Esophagus squamous epithelium (tissue), 5 donors: ENCODE measurements at regions not wholly inside any gene's neighbourhood (a gene's known extent, or its start where the extent isn't known, plus 50 kb on each side); places are given as distances from the start of the nearest gene placed in this dataset.
A peak's percentile ranks its signal among the peaks of the same experiment; 100 is the strongest.

Experiments used
- DNase-seq: peaks from one replicate; lab custom pipeline; 2025; lab: John Stamatoyannopoulos, UW
- H3K27ac ChIP-seq, 4 donors: fragments of 200-600 bp; sonication (generic); one replicate each; pipeline ENCODE4 v1.5.1; 2016 to 2019; ENCODE audit warnings: mild to moderate bottlenecking in 1 of 4
- H3K27me3 ChIP-seq, 4 donors: fragments of 200-600 bp; sonication (generic); 1 replicate in 3 of 4; 2 replicates in 1 of 4; pipeline versions ENCODE4 v1.5.1 to v1.6.0; 2017 to 2021; ENCODE audit warnings: antibody characterized with exemption in 1 of 4
- H3K36me3 ChIP-seq, 3 donors: fragments of 200-600 bp; sonication (generic); one replicate each; pipeline ENCODE4 v1.5.1; 2016 to 2019
- H3K4me1 ChIP-seq, 3 donors: fragments of 200-600 bp; sonication (generic); one replicate each; pipeline ENCODE4 v1.5.1; 2017 to 2019
- H3K4me3 ChIP-seq, 4 donors: fragments of 200-600 bp; sonication (generic); 1 replicate in 3 of 4; 2 replicates in 1 of 4; pipeline ENCODE4 v1.5.1; 2016 to 2019; ENCODE audit warnings: mild to moderate bottlenecking in 2 of 4, moderate library complexity in 1 of 4
- H3K9me3 ChIP-seq, 3 donors: fragments of 200-600 bp; sonication (generic); one replicate each; pipeline ENCODE4 v1.5.1; 2016 to 2019
- CTCF ChIP-seq, 6 experiments: fragments of 450-650 bp in 4 of 6; fragments of 200-600 bp in 2 of 6; sonication (generic) in 2 of 6; IDR thresholded peaks; one replicate each; pipeline ENCODE4 v1.5.1; 2016 to 2019; ENCODE audit warnings: antibody characterized with exemption in 6 of 6, mild to moderate bottlenecking in 4 of 6, moderate library complexity in 4 of 6
- POLR2A ChIP-seq, 4 donors: fragments of 450-650 bp; IDR thresholded peaks; one replicate each; pipeline ENCODE4 v1.6.1; 2017; ENCODE audit warnings: antibody characterized with exemption in 4 of 4, mild to moderate bottlenecking in 4 of 4, moderate library complexity in 3 of 4
- WGBS, 2 donors: methylation state at CpG; one replicate each; pipeline ENCODE4 v1.1.5; 2018; 5-methylcytosine and 5-hydroxymethylcytosine counted together
- intact Hi-C: fragments of 100-400 bp; cut with DNase I; formaldehyde crosslinking; loops from one replicate; pipeline ENCODE4 v1.15.0; 2022
- donor health status: DM: yes; HTN: yes; CAD: no.

DNA sequence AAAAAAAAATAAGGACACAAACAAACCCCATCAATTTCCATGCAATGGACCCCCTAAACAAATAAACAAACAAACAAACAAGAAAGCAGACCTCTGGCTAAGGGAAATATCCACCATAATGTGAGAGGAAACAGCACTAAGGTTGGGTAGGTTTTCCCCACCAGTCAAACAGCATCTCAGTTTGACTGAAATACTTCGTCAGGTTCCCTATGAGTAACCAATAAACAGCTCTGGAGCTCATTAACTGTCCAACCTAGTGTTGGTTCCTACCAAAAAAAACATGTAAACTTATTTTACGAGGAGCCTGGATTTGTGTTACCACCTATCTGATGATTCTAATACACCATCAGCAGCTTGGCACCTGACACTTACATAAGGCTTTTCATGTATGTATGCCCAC, 198.5 kb upstream of the TARS1 start:
- Histone ChIP-seq H3K4me3 (no peak overlapping the region), H3K27me3 (no peaks in the 10 kb centered on the region), H3K27ac (no peak overlapping the region), H3K4me1 (peaks cover 0 to 3% (median 0%) of the 10 kb centered on the region in 3 donors), H3K9me3 (no peaks in the 10 kb centered on the region), H3K36me3 (no peaks in the 10 kb centered on the region)
- no peak for TF ChIP-seq CTCF (IDR thresholded peaks at IDR 0.05)
- no peak for TF ChIP-seq POLR2A (IDR thresholded peaks at IDR 0.05)
- 89 to 94% methylated on average over 2 of the region's 2 CpGs for WGBS, 2 donors
- intact Hi-C loops = no loop called here
- DNase-seq = no peak

- Histone ChIP-seq H3K4me3 (no peak overlapping the region), H3K9me3 (no peaks in the 10 kb centered on the region), H3K4me1 (peaks cover 0 to 3% (median 0%) of the 10 kb centered on the region in 3 donors), H3K27ac (no peak overlapping the region), H3K36me3 (no peaks in the 10 kb centered on the region), H3K27me3 (no peaks in the 10 kb centered on the region)
- DNase-seq = no peak
- TF ChIP-seq CTCF (IDR thresholded peaks at IDR 0.05) (no peak), POLR2A (IDR thresholded peaks at IDR 0.05) (no peak)
- intact Hi-C loops = no loop called here
- WGBS, 2 donors = 72 to 77% methylated on average over 4 of the region's 4 CpGs
These were observed 196.2 kb upstream of the TARS1 start for GRCh38 chr5:33244441-33245150.

DNA sequence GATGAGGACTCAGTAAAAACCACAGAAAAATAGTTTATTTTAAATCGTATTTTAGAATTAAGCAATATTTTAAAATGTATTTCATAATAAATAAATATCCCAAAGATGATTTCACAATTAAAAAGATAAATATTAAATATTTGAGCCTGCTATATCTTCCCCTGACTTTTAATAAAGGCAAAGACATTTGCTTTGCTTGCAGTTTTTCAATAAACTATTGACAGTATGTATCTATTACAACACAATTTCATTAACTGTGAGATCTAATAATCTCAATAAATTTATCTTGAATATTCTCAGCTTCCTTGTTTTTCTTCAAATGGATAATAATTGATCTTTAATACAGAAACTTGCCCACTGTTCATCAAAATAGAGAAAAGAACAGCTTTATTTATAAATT, 186.2 kb upstream of the TARS1 start:
- intact Hi-C loops = no loop called here
- no peak for DNase-seq
- H3K27me3 ChIP-seq = no peaks in the 10 kb centered on the region
- H3K4me1 ChIP-seq = peaks cover 0 to 5% (median 4%) of the 10 kb centered on the region in 3 donors
- TF ChIP-seq CTCF (IDR thresholded peaks at IDR 0.05) (no peak), POLR2A (IDR thresholded peaks at IDR 0.05) (no peak)
- WGBS, 2 donors = 77 to 91% methylated on average over 1 of the region's 1 CpG
- no peak overlapping the region for H3K4me3 ChIP-seq
- H3K9me3 ChIP-seq = no peaks in the 10 kb centered on the region
- no peaks in the 10 kb centered on the region for H3K36me3 ChIP-seq
- H3K27ac ChIP-seq = no peak overlapping the region

DNA sequence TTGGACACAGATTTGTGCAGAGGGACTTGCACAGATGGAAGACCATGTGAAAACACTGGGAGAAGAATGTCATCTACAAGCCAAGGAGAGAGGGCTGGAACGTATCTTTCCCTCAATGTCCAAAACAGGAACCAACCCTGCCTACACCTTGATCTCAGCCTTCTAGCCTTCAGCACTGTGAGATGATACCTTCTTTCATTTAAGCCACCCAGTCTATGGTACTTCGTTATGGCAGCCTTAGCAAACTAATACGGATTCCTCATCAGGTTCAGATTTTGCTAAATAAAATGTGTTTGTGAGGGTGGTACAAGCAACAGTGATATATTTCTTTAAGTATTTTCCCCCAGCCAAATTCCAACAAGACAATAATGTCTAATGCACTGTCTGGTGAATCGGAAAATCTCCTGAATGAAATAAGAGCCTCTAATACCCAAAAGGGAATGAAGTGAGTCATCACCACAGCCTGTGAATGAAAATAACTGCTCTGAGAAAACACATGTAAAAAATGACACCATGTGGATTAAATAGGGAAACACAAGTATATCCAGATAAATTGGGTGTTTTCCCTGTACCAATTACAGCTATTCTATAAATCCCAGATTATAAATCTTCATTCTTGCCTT, 182.8 kb upstream of the TARS1 start:
- Histone ChIP-seq H3K4me3 (no peak overlapping the region), H3K9me3 (no peaks in the 10 kb centered on the region), H3K27ac (no peak overlapping the region), H3K27me3 (no peaks in the 10 kb centered on the region), H3K4me1 (peaks cover 0 to 5% (median 4%) of the 10 kb centered on the region in 3 donors), H3K36me3 (no peaks in the 10 kb centered on the region)
- intact Hi-C loops = no loop called here
- no peak for DNase-seq
- WGBS, 2 donors = 45 to 62% methylated on average over 4 of the region's 4 CpGs
- TF ChIP-seq POLR2A (IDR thresholded peaks at IDR 0.05) (no peak), CTCF (IDR thresholded peaks at IDR 0.05) (peak in 1 of 6 experiments; percentile 31)

GRCh38 chr5:33258553-33258952, 182.2 kb upstream of the TARS1 start:
- Histone ChIP-seq H3K27me3 (no peaks in the 10 kb centered on the region), H3K4me3 (no peak overlapping the region), H3K27ac (no peak overlapping the region), H3K4me1 (peaks cover 0 to 5% (median 4%) of the 10 kb centered on the region in 3 donors), H3K36me3 (no peaks in the 10 kb centered on the region), H3K9me3 (no peaks in the 10 kb centered on the region)
- intact Hi-C loops = no loop called here
- no peak for DNase-seq
- no peak for TF ChIP-seq CTCF (IDR thresholded peaks at IDR 0.05)
- 58 to 63% methylated on average over 2 of the region's 2 CpGs for WGBS, 2 donors
